HepG2 (cell line): ENCODE measurements at regions not wholly inside any gene's neighbourhood (a gene's known extent, or its start where the extent isn't known, plus 50 kb on each side); places are given as distances from the start of the nearest gene placed in this dataset.

ENCODE experiments used
- ATAC-seq: fragments of 200-7000 bp; cut with Tn5 transposase; 3 replicates; pipeline ENCODE4 v1.9.1; 2020; ENCODE audit warnings: mild to moderate bottlenecking, moderate library complexity
- BruUV-seq: library from RNA; stranded (reverse); fragments of 400-500 nt; replicated peaks from 2 replicates; lab custom pipeline; 2021; lab: Mats Ljungman, UMichigan
- CTCF ChIA-PET: fragments of 300-600 bp; formaldehyde crosslinking; extraction: SDS; loops from one replicate; lab custom pipeline; 2021; ENCODE audit warnings: low total read pairs, inconsistent platforms, low intra/inter-chr PET ratio; lab: Yijun Ruan, JAX
- POLR2A ChIA-PET: fragments of 350-600 bp; sonication (Branson Sonifier 250); formaldehyde crosslinking; loops from one replicate; lab custom pipeline; 2020; ENCODE audit warnings: antibody characterized with exemption, inconsistent platforms; lab: Yijun Ruan, JAX
- DNase-seq: peaks from one replicate; pipeline ENCODE4 v3.0.0-alpha.2; 2015; ENCODE audit warnings: low spot score
- FAIRE-seq: peaks from 3 replicates; lab custom pipeline; 2011; peaks lifted over from hg19 to GRCh38; lab: Jason Lieb, UNC
- H2AFZ ChIP-seq: one replicate; pipeline ENCODE4 v1.6.1; 2011; ENCODE audit warnings: low read length, inconsistent platforms
- H3K27ac ChIP-seq: fragments of 300-600 bp; 3 replicates; pipeline ENCODE4 v1.8.0; 2011; ENCODE audit warnings: mixed run types, mild to moderate bottlenecking, mixed read lengths, low read length, inconsistent platforms; ENCODE audit not compliant: insufficient read depth; ENCODE audit errors: extremely low read length
- H3K27me3 ChIP-seq, 2 experiments: fragments of 200-600 bp in 1 of 2; 2 replicates in 1 of 2; 3 replicates in 1 of 2; pipeline versions ENCODE4 v1.6.0 to v1.8.0; 2011; ENCODE audit warnings: low read length in 2 of 2, mild to moderate bottlenecking in 2 of 2, moderate library complexity in 2 of 2, inconsistent platforms in 1 of 2; ENCODE audit not compliant: insufficient read depth in 2 of 2, control insufficient read depth in 1 of 2
- H3K36me3 ChIP-seq, 2 experiments: fragments of 200-600 bp in 1 of 2; replicated peaks in 1 of 2; 2 replicates in 1 of 2; 3 replicates in 1 of 2; pipeline versions ENCODE4 v1.5.1 to v1.8.0; 2011; ENCODE audit warnings: low read length in 2 of 2, inconsistent platforms in 1 of 2; ENCODE audit not compliant: insufficient read depth in 2 of 2, control insufficient read depth in 1 of 2
- H3K4me1 ChIP-seq: 2 replicates; pipeline ENCODE4 v1.5.1; 2012; ENCODE audit warnings: low read length, inconsistent platforms; ENCODE audit not compliant: insufficient read depth
- H3K4me2 ChIP-seq: 2 replicates; pipeline ENCODE4 v1.6.0; 2011; ENCODE audit warnings: low read depth, low read length, inconsistent platforms
- H3K4me3 ChIP-seq, 3 experiments: fragments of 200-600 bp in 1 of 3; sonication (generic), shearing (Covaris generic) in 1 of 3; replicated peaks in 1 of 3; 2 replicates each; pipeline ENCODE4 v1.5.1; 2011 to 2016; ENCODE audit warnings: low read length in 3 of 3, inconsistent platforms in 2 of 3, low read depth in 2 of 3, mild to moderate bottlenecking in 2 of 3, control low read depth in 1 of 3, mixed read lengths in 1 of 3; ENCODE audit not compliant: insufficient read depth in 1 of 3
- H3K79me2 ChIP-seq: one replicate; pipeline ENCODE4 v1.6.1; 2011; ENCODE audit warnings: low read length, inconsistent platforms; ENCODE audit not compliant: insufficient read depth
- H3K9ac ChIP-seq: 2 replicates; pipeline ENCODE4 v1.6.0; 2011; ENCODE audit warnings: mild to moderate bottlenecking, low read depth, low read length, inconsistent platforms; ENCODE audit not compliant: insufficient read depth
- H3K9me3 ChIP-seq: 2 replicates; pipeline ENCODE4 v1.5.1; 2012; ENCODE audit warnings: mild to moderate bottlenecking, low read length
- H4K20me1 ChIP-seq: 2 replicates; pipeline ENCODE4 v1.6.0; 2011; ENCODE audit warnings: inconsistent platforms, mild to moderate bottlenecking, low read length, moderate library complexity; ENCODE audit not compliant: insufficient read depth
- HNF1A ChIP-seq, 2 experiments: sonication (generic) in 1 of 2; formaldehyde crosslinking in 1 of 2; IDR thresholded peaks; 2 replicates each; pipeline versions ENCODE4 v1.4.0 to v1.6.1; 2016 to 2020; ENCODE audit warnings: borderline replicate concordance in 1 of 2, low read depth in 1 of 2, mild to moderate bottlenecking in 1 of 2, missing genetic modification reagents in 1 of 2
- HOXA7 ChIP-seq: sonication (generic); formaldehyde crosslinking; IDR thresholded peaks from 2 replicates; pipeline ENCODE4 v1.8.1; 2022; ENCODE audit warnings: mild to moderate bottlenecking, missing genetic modification reagents, moderate library complexity
- PRPF4 ChIP-seq: fragments of 200-400 bp; formaldehyde crosslinking; IDR thresholded peaks from 2 replicates; pipeline ENCODE4 v1.6.1; 2016; ENCODE audit warnings: low read length, low read depth; ENCODE audit not compliant: poor library complexity, severe bottlenecking
- SP1 ChIP-seq, 2 experiments: fragments of 450-650 bp in 1 of 2; sonication (generic) in 1 of 2; formaldehyde crosslinking in 1 of 2; IDR thresholded peaks; 2 replicates each; pipeline versions ENCODE4 v1.4.0 to v1.6.1; 2016 to 2020; ENCODE audit warnings: missing genetic modification reagents in 1 of 2
- SRSF1 ChIP-seq: fragments of 200-400 bp; formaldehyde crosslinking; optimal IDR thresholded peaks from 2 replicates; pipeline ENCODE3; 2017; ENCODE audit warnings: mild to moderate bottlenecking, low read depth, low read length, moderate library complexity
- ZNF577 ChIP-seq: sonication (generic); formaldehyde crosslinking; IDR thresholded peaks from 2 replicates; pipeline ENCODE4 v1.4.0; 2020; ENCODE audit warnings: mild to moderate bottlenecking, low read depth, missing genetic modification reagents, borderline replicate concordance
- WGBS: methylation state at CpG from one replicate; pipeline ENCODE4 v1.1.6; 2017; ENCODE audit warnings: low lambda C conversion rate; 5-methylcytosine and 5-hydroxymethylcytosine counted together
- in situ Hi-C: cut with HindIII; loops from 2 replicates; pipeline ENCODE4 v1.10.0; 2017; ENCODE audit warnings: low pct_unique_long_range_greater_than_20kb; ENCODE audit not compliant: extremely low pct_ligation_motif_present
- intact Hi-C: fragments of 100-400 bp; cut with micrococcal nuclease; formaldehyde crosslinking; loops from one replicate; pipeline ENCODE4 v1.10.0; 2022; ENCODE audit not compliant: unreplicated experiment

DNA sequence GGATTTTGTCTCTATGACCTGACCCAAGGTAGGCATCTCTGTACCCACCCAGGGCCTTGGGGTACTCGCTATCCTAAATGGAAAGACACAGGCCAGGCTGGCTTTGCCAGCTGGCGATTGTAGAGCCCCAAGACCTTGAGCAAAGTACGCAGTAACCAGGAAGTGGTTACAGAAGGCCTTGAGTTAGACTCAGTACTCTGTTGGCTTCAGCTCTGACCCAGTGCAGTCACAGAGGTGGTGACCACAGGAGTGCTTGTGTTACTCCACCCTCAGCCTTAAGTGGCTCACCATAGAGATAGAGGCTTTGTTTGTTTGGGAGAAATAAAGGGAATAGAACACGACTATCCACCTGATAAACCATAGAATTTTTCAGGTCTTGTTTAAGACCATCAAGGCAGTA, 880.5 kb upstream of the POU3F4 start (continued):
- no peak for TF ChIP-seq HNF1A (IDR thresholded peaks at IDR 0.05; ENCODE audit: low read depth)
- no peak for TF ChIP-seq HNF1A (CRISPR knock-in tag; IDR thresholded peaks at IDR 0.05; ENCODE audit: borderline replicate concordance)
- no peak for TF ChIP-seq SRSF1
- TF ChIP-seq HOXA7 (CRISPR knock-in tag): no peak
- TF ChIP-seq, all 625 proteins: peak for 0

GRCh38 chrX:82648062-82648461, 860.0 kb upstream of the POU3F4 start:
- Histone ChIP-seq H3K4me2 (no peak overlapping the region), H3K36me3 (no peaks in the 10 kb centered on the region), H4K20me1 (no peaks in the 10 kb centered on the region), H3K79me2 (no peaks in the 10 kb centered on the region), H2AFZ (no peak overlapping the region), H3K27ac (no peak overlapping the region), H3K27me3 (no peaks in the 10 kb centered on the region), H3K4me1 (no peaks in the 10 kb centered on the region), H3K9ac (no peak overlapping the region), H3K4me3 (no peak overlapping the region), H3K9me3 (peaks cover 68% of the 10 kb centered on the region)
- ChIA-PET CTCF (no interaction called here), POLR2A (no interaction called here)
- DNase-seq (no peak), ATAC-seq (no peak), FAIRE-seq (no peak)
- intact Hi-C loops: no loop called here
- in situ Hi-C loops: no loop called here
- WGBS: 50% methylated on average over 2 of the region's 2 CpGs
- BruUV-seq: no TSS peak
- TF ChIP-seq PRPF4 (no peak), SP1 (IDR thresholded peaks at IDR 0.05) (no peak), SP1 (CRISPR knock-in tag; IDR thresholded peaks at IDR 0.05) (no peak), ZNF577 (CRISPR knock-in tag) (no peak)
